IPS-18a (cell line): ENCODE measurements at regions not wholly inside any gene's neighbourhood (a gene's known extent, or its start where the extent isn't known, plus 50 kb on each side); places are given as distances from the start of the nearest gene placed in this dataset.
"Not testable (repeated sequence)": the region's sequence is repeated elsewhere in the genome, so short reads cannot be mapped to it uniquely, and the experiment has no call there.

Experiments used
- H3K27ac ChIP-seq: one replicate; pipeline ENCODE4 v1.5.1; 2013; ENCODE audit warnings: low read length
- H3K27me3 ChIP-seq: one replicate; pipeline ENCODE4 v1.6.1; 2013; ENCODE audit warnings: mild to moderate bottlenecking, low read length; ENCODE audit not compliant: control insufficient read depth, insufficient read depth
- H3K36me3 ChIP-seq: one replicate; pipeline ENCODE4 v1.6.1; 2013; ENCODE audit warnings: low read depth, low read length; ENCODE audit not compliant: control insufficient read depth
- H3K4me1 ChIP-seq: one replicate; pipeline ENCODE4 v1.6.1; 2013; ENCODE audit warnings: low read depth, low read length; ENCODE audit not compliant: control insufficient read depth
- H3K4me3 ChIP-seq: one replicate; pipeline ENCODE4 v1.5.1; 2013; ENCODE audit warnings: low read length
- H3K9ac ChIP-seq: one replicate; pipeline ENCODE4 v1.6.1; 2013; ENCODE audit warnings: mild to moderate bottlenecking, low read length, moderate library complexity
- H3K9me3 ChIP-seq: one replicate; pipeline ENCODE4 v1.6.1; 2013; ENCODE audit warnings: low read depth, low read length; ENCODE audit not compliant: control insufficient read depth

- no peaks in the 10 kb centered on the region for H3K36me3 ChIP-seq
- H3K4me3 ChIP-seq, result no peak overlapping the region
- no peaks in the 10 kb centered on the region for H3K27me3 ChIP-seq
- H3K9me3 ChIP-seq, result peaks cover 4% of the 10 kb centered on the region
- H3K27ac ChIP-seq, result no peak overlapping the region
- H3K4me1 ChIP-seq, result no peaks in the 10 kb centered on the region
- no peak overlapping the region for H3K9ac ChIP-seq
Measured at GRCh38 chr4:43651991-43652390, 759.5 kb downstream of the GRXCR1 start.

- not testable (repeated sequence) for H3K27ac ChIP-seq, H3K4me1 ChIP-seq, H3K36me3 ChIP-seq, H3K4me3 ChIP-seq, H3K9ac ChIP-seq, H3K9me3 ChIP-seq, H3K27me3 ChIP-seq
Measured at GRCh38 chr4:43659547-43659946, 767.0 kb downstream of the GRXCR1 start.

- H3K9ac ChIP-seq, H3K27me3 ChIP-seq, H3K27ac ChIP-seq, H3K9me3 ChIP-seq, H3K4me1 ChIP-seq, H3K36me3 ChIP-seq, H3K4me3 ChIP-seq: not testable (repeated sequence)
Measured at GRCh38 chr4:43672265-43672885, 776.2 kb downstream of the KCTD8 start.

- Histone ChIP-seq H3K4me1 (no peaks in the 10 kb centered on the region), H3K36me3 (no peaks in the 10 kb centered on the region), H3K4me3 (no peak overlapping the region), H3K27me3 (no peaks in the 10 kb centered on the region), H3K27ac (no peak overlapping the region), H3K9me3 (no peaks in the 10 kb centered on the region), H3K9ac (no peak overlapping the region)
Measured at GRCh38 chr4:43680421-43680820, 768.2 kb downstream of the KCTD8 start.

GRCh38 chr4:43682551-43682950 is 766.1 kb downstream of the KCTD8 start:
- no peaks in the 10 kb centered on the region for H3K36me3 ChIP-seq
- H3K9ac ChIP-seq, result no peak overlapping the region
- H3K27me3 ChIP-seq, result no peaks in the 10 kb centered on the region
- H3K4me1 ChIP-seq, result no peaks in the 10 kb centered on the region
- no peak overlapping the region for H3K27ac ChIP-seq
- no peaks in the 10 kb centered on the region for H3K9me3 ChIP-seq
- no peak overlapping the region for H3K4me3 ChIP-seq

GRCh38 chr4:43690116-43690515 is 758.5 kb downstream of the KCTD8 start:
- Histone ChIP-seq H3K4me1 (no peaks in the 10 kb centered on the region), H3K9me3 (no peaks in the 10 kb centered on the region), H3K27ac (no peak overlapping the region), H3K36me3 (no peaks in the 10 kb centered on the region), H3K27me3 (no peaks in the 10 kb centered on the region), H3K9ac (no peak overlapping the region), H3K4me3 (no peak overlapping the region)

GRCh38 chr4:43693876-43694275 is 754.7 kb downstream of the KCTD8 start:
- no peaks in the 10 kb centered on the region for H3K27me3 ChIP-seq
- no peaks in the 10 kb centered on the region for H3K36me3 ChIP-seq
- no peaks in the 10 kb centered on the region for H3K4me1 ChIP-seq
- no peak overlapping the region for H3K9ac ChIP-seq
- H3K4me3 ChIP-seq, result no peak overlapping the region
- H3K9me3 ChIP-seq, result no peaks in the 10 kb centered on the region
- H3K27ac ChIP-seq, result no peak overlapping the region

GRCh38 chr4:43709443-43709842 is 739.2 kb downstream of the KCTD8 start:
- no peaks in the 10 kb centered on the region for H3K4me1 ChIP-seq
- H3K27me3 ChIP-seq, result no peaks in the 10 kb centered on the region
- H3K36me3 ChIP-seq, result no peaks in the 10 kb centered on the region
- H3K9ac ChIP-seq, result no peak overlapping the region
- no peak overlapping the region for H3K4me3 ChIP-seq
- H3K9me3 ChIP-seq, result peaks cover 4% of the 10 kb centered on the region
- H3K27ac ChIP-seq, result no peak overlapping the region

GRCh38 chr4:43716721-43717395 is 731.8 kb downstream of the KCTD8 start:
- H3K36me3 ChIP-seq, result no peaks in the 10 kb centered on the region
- no peak overlapping the region for H3K27ac ChIP-seq
- no peak overlapping the region for H3K9ac ChIP-seq
- H3K4me3 ChIP-seq, result no peak overlapping the region
- no peaks in the 10 kb centered on the region for H3K27me3 ChIP-seq
- H3K4me1 ChIP-seq, result no peaks in the 10 kb centered on the region
- H3K9me3 ChIP-seq, result no peaks in the 10 kb centered on the region

GRCh38 chr4:43718369-43718768 is 730.2 kb downstream of the KCTD8 start:
- H3K27me3 ChIP-seq, result no peaks in the 10 kb centered on the region
- no peaks in the 10 kb centered on the region for H3K9me3 ChIP-seq
- no peak overlapping the region for H3K4me3 ChIP-seq
- H3K9ac ChIP-seq, result no peak overlapping the region
- no peaks in the 10 kb centered on the region for H3K36me3 ChIP-seq
- H3K4me1 ChIP-seq, result no peaks in the 10 kb centered on the region
- H3K27ac ChIP-seq, result no peak overlapping the region

- H3K4me1 ChIP-seq, result no peaks in the 10 kb centered on the region
- H3K36me3 ChIP-seq, result no peaks in the 10 kb centered on the region
- H3K9me3 ChIP-seq, result no peaks in the 10 kb centered on the region
- H3K9ac ChIP-seq, result no peak overlapping the region
- H3K27ac ChIP-seq, result no peak overlapping the region
- H3K4me3 ChIP-seq, result no peak overlapping the region
- H3K27me3 ChIP-seq, result no peaks in the 10 kb centered on the region
Measured at GRCh38 chr4:43732829-43733426, 715.7 kb downstream of the KCTD8 start.

GRCh38 chr4:43742083-43742482 is 706.5 kb downstream of the KCTD8 start:
- no peaks in the 10 kb centered on the region for H3K36me3 ChIP-seq
- no peak overlapping the region for H3K27ac ChIP-seq
- no peak overlapping the region for H3K4me3 ChIP-seq
- H3K4me1 ChIP-seq, result no peaks in the 10 kb centered on the region
- no peaks in the 10 kb centered on the region for H3K27me3 ChIP-seq
- no peak overlapping the region for H3K9ac ChIP-seq
- H3K9me3 ChIP-seq, result no peaks in the 10 kb centered on the region
